ENCODE measurements at regions not wholly inside any gene's neighbourhood (a gene's known extent, or its start where the extent isn't known, plus 50 kb on each side); places are given as distances from the start of the nearest gene placed in this dataset.
"Not testable (repeated sequence)": the region's sequence is repeated elsewhere in the genome, so short reads cannot be mapped to it uniquely, and the experiment has no call there.

GRCh38 chr9:63813391-63814021, 1471.5 kb downstream of the FOXD4L5 start:
- not testable (repeated sequence) for DNase-seq (ENCODE audit: extremely low read depth, low read depth, low spot score)

- DNase-seq (ENCODE audit: extremely low read depth, low read depth, low spot score) = not testable (repeated sequence)
Measured at GRCh38 chr9:63812822-63813221, 1472.2 kb downstream of the FOXD4L5 start.

- DNase-seq (ENCODE audit: extremely low read depth, low read depth, low spot score) = not testable (repeated sequence)
Measured at GRCh38 chr9:63804205-63804604, 1480.8 kb downstream of the FOXD4L5 start.

DNA sequence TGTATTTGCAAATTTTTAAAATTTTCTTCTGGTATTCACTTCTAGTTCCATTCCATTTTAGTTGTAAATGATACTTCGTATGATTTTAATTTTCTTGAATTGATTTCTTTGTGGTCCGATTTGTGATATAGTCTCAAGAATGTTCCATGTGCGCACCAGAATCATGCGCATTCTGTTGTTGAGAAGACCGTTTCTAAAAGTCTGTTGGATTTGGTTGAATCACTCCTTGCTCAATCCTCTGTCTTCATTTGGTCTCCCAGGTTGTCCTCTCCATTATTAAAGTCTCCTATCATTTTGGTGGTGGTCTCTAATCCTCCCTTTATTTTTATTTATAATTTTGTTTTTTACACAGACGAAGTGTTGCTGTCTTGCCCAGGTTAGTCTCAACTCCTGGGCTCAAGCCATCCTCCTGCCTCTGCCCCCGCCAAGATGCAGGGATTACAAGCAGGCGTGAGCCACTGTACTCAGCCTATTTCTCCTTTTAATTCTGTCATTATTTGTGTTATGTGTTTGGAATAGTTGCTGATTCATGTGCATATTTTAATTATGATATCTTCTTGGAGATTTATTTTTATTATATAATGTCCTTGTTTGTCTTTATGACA, 1490.8 kb downstream of the FOXD4L5 start:
- DNase-seq (ENCODE audit: extremely low read depth, low read depth, low spot score) = not testable (repeated sequence)

GRCh38 chr9:63787454-63787853, 1497.6 kb downstream of the FOXD4L5 start:
- not testable (repeated sequence) for DNase-seq (ENCODE audit: extremely low read depth, low read depth, low spot score)

DNA sequence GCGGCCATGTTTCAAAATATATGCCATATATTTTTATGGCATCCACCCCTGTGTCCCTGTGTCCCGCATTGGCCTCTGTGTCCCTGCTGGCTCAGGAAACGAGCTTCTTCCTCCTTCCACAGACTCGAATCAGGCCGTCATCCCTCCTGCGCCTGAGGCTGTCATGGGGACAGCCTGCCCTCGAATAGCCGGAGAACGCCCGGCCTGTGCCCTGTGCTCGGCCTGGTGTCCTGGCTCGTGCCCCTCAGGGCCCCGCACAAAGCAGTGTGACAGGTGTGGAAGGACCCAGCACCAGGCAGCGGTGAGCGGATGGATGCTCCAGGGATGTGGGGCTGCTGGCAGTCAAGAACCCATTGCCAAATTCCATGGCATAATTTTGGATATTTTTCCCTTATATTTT, 1500.0 kb downstream of the FOXD4L5 start:
- DNase-seq (ENCODE audit: extremely low read depth, low read depth, low spot score) = not testable (repeated sequence)

- not testable (repeated sequence) for DNase-seq (ENCODE audit: extremely low read depth, low read depth, low spot score)
Measured at GRCh38 chr9:63784421-63784820, 1500.6 kb downstream of the FOXD4L5 start.

DNA sequence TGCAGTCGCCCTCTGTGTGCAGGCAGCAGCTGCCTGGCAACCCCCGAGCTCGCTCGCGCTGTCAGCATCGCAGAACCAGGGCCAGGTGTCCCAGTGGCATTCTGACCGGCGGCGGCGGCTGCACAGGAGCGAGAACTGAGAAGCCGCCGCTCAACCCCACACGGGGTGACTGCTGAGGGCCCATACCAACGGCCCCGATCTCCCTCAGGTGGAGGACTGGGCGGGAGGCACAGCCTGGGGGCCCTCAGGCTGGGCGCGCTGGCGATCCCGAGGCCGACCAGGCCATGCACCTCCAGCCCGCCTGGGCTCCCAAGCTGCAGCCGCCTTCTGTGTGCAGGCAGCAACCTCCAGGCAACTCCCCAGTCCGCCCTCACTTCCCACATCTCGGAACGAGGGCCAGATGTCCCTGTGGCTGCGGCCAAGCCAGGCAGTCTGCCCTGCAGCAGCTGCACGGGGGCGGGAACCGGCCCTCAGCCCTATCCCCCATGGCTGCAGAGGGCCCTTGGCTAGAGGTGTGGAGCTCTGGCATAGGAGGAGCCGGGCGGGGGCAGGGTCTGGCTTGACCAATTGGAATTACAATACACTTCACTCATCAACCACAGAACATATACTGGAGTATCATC, 1503.1 kb downstream of the FOXD4L5 start:
- DNase-seq (ENCODE audit: extremely low read depth, low read depth, low spot score) = not testable (repeated sequence)

GRCh38 chr9:63781390-63781789, 1503.6 kb downstream of the FOXD4L5 start:
- not testable (repeated sequence) for DNase-seq (ENCODE audit: extremely low read depth, low read depth, low spot score)

DNA sequence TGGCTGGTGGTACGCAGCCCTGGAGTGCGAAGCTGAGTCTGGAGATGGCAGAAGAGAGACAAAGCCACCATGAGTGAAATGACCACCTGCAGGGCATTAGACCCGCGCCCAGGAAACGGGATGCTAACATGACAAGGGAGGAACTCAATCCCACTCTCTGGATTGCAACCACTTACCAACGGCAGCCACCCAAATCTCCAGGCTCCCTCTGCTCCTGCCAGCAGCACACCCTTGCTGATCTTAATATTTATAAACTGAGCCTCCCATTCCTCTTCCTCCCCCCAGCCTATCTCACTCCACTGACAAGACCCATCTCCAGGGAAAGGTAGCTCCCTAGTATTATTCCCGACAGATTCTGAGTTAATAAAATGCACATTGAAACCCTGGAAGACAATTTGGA, 1508.8 kb downstream of the FOXD4L5 start:
- not testable (repeated sequence) for DNase-seq (ENCODE audit: extremely low read depth, low read depth, low spot score)

- DNase-seq (ENCODE audit: extremely low read depth, low read depth, low spot score) = not testable (repeated sequence)
Measured at GRCh38 chr9:63775092-63775426, 1510.0 kb downstream of the FOXD4L5 start.

- not testable (repeated sequence) for DNase-seq (ENCODE audit: extremely low read depth, low read depth, low spot score)
Measured at GRCh38 chr9:63774369-63775091, 1510.5 kb downstream of the FOXD4L5 start.

DNA sequence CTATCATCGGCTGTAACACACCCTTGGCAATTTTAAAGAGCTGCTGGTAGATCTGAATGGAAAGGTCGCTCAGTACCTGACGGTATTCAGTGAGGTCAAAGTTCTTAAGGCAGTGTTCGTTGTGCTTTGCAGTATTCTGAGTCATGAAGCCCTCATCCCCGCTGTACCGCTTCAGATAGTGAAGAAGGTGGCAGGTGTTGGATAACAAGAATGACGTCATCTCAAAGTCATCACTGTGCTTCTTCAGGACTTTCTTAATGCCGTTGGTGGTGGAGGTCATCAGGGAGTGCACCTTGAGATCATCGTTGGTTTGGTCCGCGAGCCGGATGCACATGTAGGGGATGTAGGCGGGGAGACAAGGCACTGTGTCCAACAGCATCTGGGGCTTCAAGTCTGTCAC, 1522.8 kb downstream of the FOXD4L5 start:
- DNase-seq (ENCODE audit: extremely low read depth, low read depth, low spot score) = not testable (repeated sequence)

DNA sequence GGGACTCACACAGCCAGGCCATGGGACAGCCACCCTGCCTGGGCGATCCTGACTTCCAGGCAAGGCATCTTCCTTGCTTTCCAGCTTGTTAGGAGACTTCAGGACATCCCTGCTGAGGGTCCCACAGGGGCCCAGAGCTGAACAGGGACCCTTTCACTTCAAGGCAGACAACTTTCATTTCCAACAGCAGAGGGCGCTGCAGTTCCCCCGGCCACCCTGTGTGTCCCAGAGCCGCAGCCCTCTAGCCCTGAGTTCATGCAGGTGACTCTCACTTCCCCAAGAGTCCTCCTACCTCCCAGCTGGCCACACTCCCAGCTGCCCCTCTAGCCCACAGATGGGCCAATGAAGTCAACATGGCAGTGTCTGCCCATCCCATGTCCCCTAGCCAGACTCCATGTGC, 1556.0 kb downstream of the FOXD4L5 start:
- not testable (repeated sequence) for DNase-seq (ENCODE audit: extremely low read depth, low read depth, low spot score)

- no peak for DNase-seq (ENCODE audit: extremely low read depth, low read depth, low spot score)
Measured at GRCh38 chr9:63728287-63728686, 1556.7 kb downstream of the FOXD4L5 start.

DNA sequence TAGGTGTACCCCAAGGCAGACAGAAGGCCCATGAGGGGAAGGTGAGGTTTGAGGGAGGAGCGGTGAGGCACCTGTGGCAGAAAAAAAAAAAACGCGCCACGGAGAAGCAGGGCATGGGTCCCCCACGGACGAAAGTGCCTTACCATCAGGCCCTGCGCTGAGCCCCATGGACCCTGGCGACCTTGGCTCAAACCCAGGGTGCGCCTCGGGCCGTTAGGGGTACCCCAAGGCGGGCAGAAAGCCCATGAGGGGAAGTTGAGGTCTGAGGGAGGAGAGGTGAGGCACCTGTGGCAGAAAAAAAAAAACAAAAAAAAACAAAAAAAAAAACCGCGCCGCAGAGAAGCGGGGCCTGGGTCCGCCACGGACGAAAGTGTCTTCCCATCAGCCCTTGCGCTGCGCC, 1576.7 kb downstream of the FOXD4L5 start:
- not testable (repeated sequence) for DNase-seq (ENCODE audit: extremely low read depth, low read depth, low spot score)

- DNase-seq (ENCODE audit: extremely low read depth, low read depth, low spot score) = not testable (repeated sequence)
Measured at GRCh38 chr9:63704456-63704855, 1580.6 kb downstream of the FOXD4L5 start.

DNA sequence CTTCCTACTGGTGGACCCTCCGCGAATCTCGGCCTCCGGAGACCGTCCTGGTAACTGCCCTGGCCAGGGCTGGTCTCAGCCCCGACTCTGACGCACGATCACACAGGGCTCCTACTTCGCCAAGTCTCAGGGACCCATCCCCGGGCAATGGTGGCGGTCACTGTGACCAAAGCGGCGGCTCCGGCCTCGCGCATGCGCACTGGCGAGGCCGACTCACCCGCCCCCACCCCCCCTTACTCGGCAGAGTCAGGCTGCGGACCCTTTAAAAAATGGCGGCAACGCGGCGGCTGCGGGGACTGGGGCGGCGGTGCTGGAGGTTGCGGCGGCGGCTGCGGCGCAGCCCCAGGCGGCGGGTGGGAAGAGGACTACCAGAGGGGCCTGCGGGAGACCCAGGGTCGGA, 1581.3 kb downstream of the FOXD4L5 start:
- DNase-seq (ENCODE audit: extremely low read depth, low read depth, low spot score) = not testable (repeated sequence)

DNA sequence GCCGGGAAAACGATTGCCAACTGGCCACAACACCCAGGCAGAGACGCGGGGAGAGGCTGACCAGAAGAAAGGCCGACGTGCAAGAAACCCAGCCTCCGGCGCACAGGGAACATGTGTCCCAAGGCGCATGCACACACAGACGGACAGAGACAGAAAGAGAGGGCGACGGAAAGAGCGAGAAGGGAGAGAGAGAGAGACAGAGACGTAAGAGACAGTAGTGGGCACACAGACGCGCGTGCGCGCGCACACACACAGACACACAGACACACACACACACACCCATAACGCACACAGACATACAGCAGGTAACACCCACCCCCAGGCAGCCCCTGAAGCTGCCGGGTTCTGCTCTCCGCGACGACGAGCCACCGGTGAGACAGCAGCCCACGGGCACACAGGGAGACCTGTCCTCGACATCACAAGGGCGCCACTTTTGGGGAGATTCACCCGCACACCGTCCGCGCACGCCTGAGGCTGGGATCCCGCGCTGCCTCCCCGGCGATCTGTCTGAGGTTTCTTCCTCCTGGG, 1581.8 kb downstream of the FOXD4L5 start:
- not testable (repeated sequence) for DNase-seq (ENCODE audit: extremely low read depth, low read depth, low spot score)

All from glomerular endothelial cell (primary cell).